Immature natural killer cell (primary cell): ENCODE measurements at regions not wholly inside any gene's neighbourhood (a gene's known extent, or its start where the extent isn't known, plus 50 kb on each side); places are given as distances from the start of the nearest gene placed in this dataset.
"Not testable (repeated sequence)": the region's sequence is repeated elsewhere in the genome, so short reads cannot be mapped to it uniquely, and the experiment has no call there.

Experiments
- DNase-seq, 3 donors: peaks; one replicate each; pipeline ENCODE4 v3.0.0; 2022; ENCODE audit warnings: mixed read lengths in 1 of 3
- H3K27ac Mint-ChIP-seq, 6 donors: one replicate each; pipeline ENCODE4 v1.8.0; 2020; ENCODE audit warnings: mixed read lengths in 6 of 6, mild to moderate bottlenecking in 5 of 6, inconsistent platforms in 4 of 6, moderate library complexity in 3 of 6
- H3K27me3 Mint-ChIP-seq, 3 donors: one replicate each; pipeline ENCODE4 v1.8.0; 2020 to 2021; ENCODE audit warnings: low read depth in 3 of 3, mild to moderate bottlenecking in 3 of 3, mixed read lengths in 3 of 3, moderate library complexity in 3 of 3, inconsistent platforms in 1 of 3
- H3K36me3 Mint-ChIP-seq, 3 donors: one replicate each; pipeline ENCODE4 v1.8.0; 2020; ENCODE audit warnings: mixed read lengths in 3 of 3, inconsistent platforms in 2 of 3, mild to moderate bottlenecking in 2 of 3
- H3K4me1 Mint-ChIP-seq, 2 donors: one replicate each; pipeline ENCODE4 v1.8.0; 2020; ENCODE audit warnings: inconsistent platforms in 2 of 2, mild to moderate bottlenecking in 2 of 2, mixed read lengths in 2 of 2, moderate library complexity in 1 of 2
- H3K4me3 Mint-ChIP-seq, 5 donors: one replicate each; pipeline ENCODE4 v1.8.0; 2020; ENCODE audit warnings: mild to moderate bottlenecking in 5 of 5, mixed read lengths in 5 of 5, inconsistent platforms in 3 of 5, moderate library complexity in 3 of 5
- H3K9me3 Mint-ChIP-seq, 6 donors: one replicate each; pipeline ENCODE4 v1.8.0; 2020; ENCODE audit warnings: mild to moderate bottlenecking in 6 of 6, mixed read lengths in 6 of 6, inconsistent platforms in 4 of 6, moderate library complexity in 3 of 6

GRCh38 chr22:44624689-44625420 lies 77.1 kb upstream of the PRR5 start:
- Mint-ChIP-seq H3K4me3 (no peak overlapping the region), H3K27me3 (peaks cover 2 to 10% (median 8%) of the 10 kb centered on the region in 3 donors), H3K36me3 (no peaks in the 10 kb centered on the region), H3K4me1 (peaks cover 7 to 8% of the 10 kb centered on the region in 2 donors), H3K9me3 (no peaks in the 10 kb centered on the region), H3K27ac (peak overlapping the region in 4 of 6 donors; percentile 12 to 92 (median 42))
- DNase-seq: no peak

GRCh38 chr22:44623771-44624510 lies 78.1 kb upstream of the PRR5 start:
- Mint-ChIP-seq H3K4me1 (peaks cover 7 to 8% of the 10 kb centered on the region in 2 donors), H3K27me3 (peaks cover 2 to 9% (median 7%) of the 10 kb centered on the region in 3 donors), H3K36me3 (no peaks in the 10 kb centered on the region), H3K4me3 (no peak overlapping the region), H3K27ac (peak overlapping the region in 5 of 6 donors; percentile 77 to 97 (median 86)), H3K9me3 (no peaks in the 10 kb centered on the region)
- peak in 1 of 3 donors; percentile 24 for DNase-seq

- Mint-ChIP-seq H3K27ac (peak overlapping the region in 5 of 6 donors; percentile 83 to 97 (median 86)), H3K9me3 (no peaks in the 10 kb centered on the region), H3K4me1 (peaks cover 7 to 8% of the 10 kb centered on the region in 2 donors), H3K36me3 (no peaks in the 10 kb centered on the region), H3K4me3 (peak overlapping the region in 1 of 5 donors; percentile 6), H3K27me3 (peaks cover 2 to 7% (median 4%) of the 10 kb centered on the region in 3 donors)
- DNase-seq: peak in 1 of 3 donors; percentile 30
These were observed 79.3 kb upstream of the PRR5 start for GRCh38 chr22:44622679-44623078.

GRCh38 chr22:44622147-44622427 lies 79.9 kb upstream of the PRR5 start:
- H3K36me3 Mint-ChIP-seq: no peaks in the 10 kb centered on the region
- peaks cover 2 to 7% (median 4%) of the 10 kb centered on the region in 3 donors for H3K27me3 Mint-ChIP-seq
- no peak overlapping the region for H3K4me3 Mint-ChIP-seq
- peak overlapping the region in 5 of 6 donors; percentile 83 to 97 (median 86) for H3K27ac Mint-ChIP-seq
- DNase-seq: peak in 2 of 3 donors; percentile 22 to 46
- peaks cover 7 to 8% of the 10 kb centered on the region in 2 donors for H3K4me1 Mint-ChIP-seq
- H3K9me3 Mint-ChIP-seq: no peaks in the 10 kb centered on the region

GRCh38 chr22:44621401-44622146 lies 80.4 kb upstream of the PRR5 start:
- DNase-seq: no peak
- peaks cover 2 to 7% (median 4%) of the 10 kb centered on the region in 3 donors for H3K27me3 Mint-ChIP-seq
- peaks cover 6 to 8% of the 10 kb centered on the region in 2 donors for H3K4me1 Mint-ChIP-seq
- peak overlapping the region in 5 of 6 donors; percentile 82 to 90 (median 86) for H3K27ac Mint-ChIP-seq
- H3K4me3 Mint-ChIP-seq: no peak overlapping the region
- H3K9me3 Mint-ChIP-seq: no peaks in the 10 kb centered on the region
- H3K36me3 Mint-ChIP-seq: no peaks in the 10 kb centered on the region

- no peak overlapping the region for H3K4me3 Mint-ChIP-seq
- H3K4me1 Mint-ChIP-seq: peaks cover 0 to 2% of the 10 kb centered on the region in 2 donors
- H3K9me3 Mint-ChIP-seq: no peaks in the 10 kb centered on the region
- DNase-seq: no peak
- peaks cover 2 to 7% (median 4%) of the 10 kb centered on the region in 3 donors for H3K27me3 Mint-ChIP-seq
- peak overlapping the region in 1 of 6 donors; percentile 24 for H3K27ac Mint-ChIP-seq
- no peaks in the 10 kb centered on the region for H3K36me3 Mint-ChIP-seq
These were observed 81.2 kb upstream of the PRR5 start for GRCh38 chr22:44620841-44621257.

GRCh38 chr22:44620129-44620840 lies 81.7 kb upstream of the PRR5 start:
- peak; percentile 93 to 97 (median 95) for DNase-seq
- peaks cover 4 to 7% (median 4%) of the 10 kb centered on the region in 3 donors for H3K27me3 Mint-ChIP-seq
- no peaks in the 10 kb centered on the region for H3K36me3 Mint-ChIP-seq
- H3K27ac Mint-ChIP-seq: no peak overlapping the region
- peaks cover 0 to 2% of the 10 kb centered on the region in 2 donors for H3K4me1 Mint-ChIP-seq
- H3K4me3 Mint-ChIP-seq: no peak overlapping the region
- peaks cover 0 to 5% (median 0%) of the 10 kb centered on the region in 6 donors for H3K9me3 Mint-ChIP-seq

- H3K27ac Mint-ChIP-seq, DNase-seq, H3K4me3 Mint-ChIP-seq, H3K4me1 Mint-ChIP-seq, H3K36me3 Mint-ChIP-seq, H3K27me3 Mint-ChIP-seq: not testable (repeated sequence)
- peaks cover 2 to 11% (median 3%) of the 10 kb centered on the region in 6 donors for H3K9me3 Mint-ChIP-seq
These were observed 82.4 kb upstream of the PRR5 start for GRCh38 chr22:44619560-44620128.

- H3K4me1 Mint-ChIP-seq, DNase-seq, H3K27ac Mint-ChIP-seq: not testable (repeated sequence)
These were observed 83.1 kb upstream of the PRR5 start for GRCh38 chr22:44618910-44619309.

GRCh38 chr22:44618400-44618799 lies 83.6 kb upstream of the PRR5 start:
- Mint-ChIP-seq H3K9me3 (peaks cover 3 to 19% (median 9%) of the 10 kb centered on the region in 6 donors), H3K36me3 (peaks cover 0 to 3% (median 0%) of the 10 kb centered on the region in 3 donors), H3K4me1 (peaks cover 0 to 2% of the 10 kb centered on the region in 2 donors), H3K4me3 (no peak overlapping the region), H3K27me3 (peaks cover 5% of the 10 kb centered on the region in 3 donors), H3K27ac (no peak overlapping the region)
- DNase-seq: no peak

More at GRCh38 chr22:44618910-44619309, 83.1 kb upstream of the PRR5 start:
- H3K9me3 Mint-ChIP-seq: peaks cover 3 to 16% (median 7%) of the 10 kb centered on the region in 6 donors
- not testable (repeated sequence) for H3K27me3 Mint-ChIP-seq, H3K4me3 Mint-ChIP-seq, H3K36me3 Mint-ChIP-seq

GRCh38 chr22:44617828-44618227 lies 84.2 kb upstream of the PRR5 start:
- Mint-ChIP-seq H3K27ac (no peak overlapping the region), H3K4me1 (peaks cover 0 to 2% of the 10 kb centered on the region in 2 donors)

GRCh38 chr22:44616882-44617655 lies 84.9 kb upstream of the PRR5 start:
- Mint-ChIP-seq H3K27ac (no peak overlapping the region), H3K27me3 (peaks cover 2 to 3% (median 3%) of the 10 kb centered on the region in 3 donors), H3K4me1 (no peaks in the 10 kb centered on the region), H3K4me3 (no peak overlapping the region), H3K36me3 (peaks cover 0 to 3% (median 0%) of the 10 kb centered on the region in 3 donors), H3K9me3 (peaks cover 5 to 28% (median 17%) of the 10 kb centered on the region in 6 donors)
- no peak for DNase-seq

More at GRCh38 chr22:44617828-44618227, 84.2 kb upstream of the PRR5 start:
- Mint-ChIP-seq H3K9me3 (peaks cover 3 to 25% (median 13%) of the 10 kb centered on the region in 6 donors), H3K27me3 (peaks cover 2 to 5% (median 5%) of the 10 kb centered on the region in 3 donors), H3K36me3 (peaks cover 0 to 3% (median 0%) of the 10 kb centered on the region in 3 donors), H3K4me3 (no peak overlapping the region)
- no peak for DNase-seq
